ENCODE measurements at regions not wholly inside any gene's neighbourhood (a gene's known extent, or its start where the extent isn't known, plus 50 kb on each side); places are given as distances from the start of the nearest gene placed in this dataset.

- intact Hi-C loops (cut with DNase I): no loop called here
- Histone ChIP-seq H3K27me3 (replicated peaks; ENCODE audit: insufficient read depth) (no peaks in the 10 kb centered on the region), H3K9me3 (no peaks in the 10 kb centered on the region), H3K4me1 (replicated peaks) (no peaks in the 10 kb centered on the region), H3K27ac (no peak overlapping the region), H3K36me3 (no peaks in the 10 kb centered on the region), H3K4me3 (no peak overlapping the region)
- DNase-seq (ENCODE audit: low spot score): no peak
- no peak for TF ChIP-seq POLR2A (IDR thresholded peaks at IDR 0.05)
- TF ChIP-seq POLR2AphosphoS5 (IDR thresholded peaks at IDR 0.05): no peak
- 62% methylated on average over 2 of the region's 2 CpGs for WGBS
Measured at GRCh38 chr13:83340170-83340569, 542.1 kb downstream of the SLITRK1 start.

DNA sequence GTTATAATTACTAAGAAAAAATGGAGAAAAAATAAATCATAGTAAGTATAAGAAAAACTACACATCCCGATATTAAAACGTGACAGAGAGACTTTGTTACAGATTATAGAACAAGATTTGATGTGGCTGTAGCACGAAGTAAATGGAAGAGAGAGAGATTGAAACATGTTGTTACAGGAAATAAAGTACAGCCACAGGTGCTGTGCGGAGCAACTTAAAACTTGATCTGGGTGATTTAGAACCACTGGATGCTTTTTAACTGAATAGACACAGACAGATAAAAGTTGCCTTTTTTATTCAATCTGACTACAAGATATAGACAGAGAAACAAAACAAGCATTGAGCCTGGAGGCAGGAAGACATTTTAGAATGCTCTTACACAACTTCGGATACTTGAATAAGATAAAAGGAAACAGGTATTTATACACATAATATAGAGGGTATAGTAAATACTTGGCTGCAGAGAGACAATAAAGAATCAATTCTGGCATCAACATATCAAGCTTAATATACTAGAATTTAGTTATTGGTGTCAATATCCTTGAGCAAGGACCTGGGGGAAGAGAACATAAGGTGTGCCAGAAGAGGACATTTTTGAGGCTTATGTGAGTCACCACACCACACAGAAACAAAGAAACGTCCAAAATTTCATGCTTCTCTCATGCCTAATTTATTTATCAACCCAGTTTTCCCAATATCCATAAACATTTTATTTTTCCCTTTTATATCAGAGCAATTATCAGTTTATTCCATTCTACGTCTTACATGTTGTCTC lies 548.5 kb downstream of the SLITRK1 start:
- no peak overlapping the region for H3K4me3 ChIP-seq
- no peaks in the 10 kb centered on the region for H3K4me1 ChIP-seq (replicated peaks)
- no peak for TF ChIP-seq CTCF (IDR thresholded peaks at IDR 0.05)
- TF ChIP-seq POLR2A (IDR thresholded peaks at IDR 0.05): no peak
- H3K9me3 ChIP-seq: no peaks in the 10 kb centered on the region
- no peaks in the 10 kb centered on the region for H3K27me3 ChIP-seq (replicated peaks; ENCODE audit: insufficient read depth)
- H3K27ac ChIP-seq: no peak overlapping the region
- no peaks in the 10 kb centered on the region for H3K36me3 ChIP-seq
- 52% methylated on average over 7 of the region's 7 CpGs for WGBS
- DNase-seq (ENCODE audit: low spot score): no peak
- intact Hi-C loops (cut with DNase I): no loop called here

GRCh38 chr13:83332751-83333150 lies 549.5 kb downstream of the SLITRK1 start:
- Histone ChIP-seq H3K4me1 (replicated peaks) (no peaks in the 10 kb centered on the region), H3K4me3 (no peak overlapping the region), H3K27me3 (replicated peaks; ENCODE audit: insufficient read depth) (no peaks in the 10 kb centered on the region), H3K9me3 (no peaks in the 10 kb centered on the region), H3K36me3 (no peaks in the 10 kb centered on the region), H3K27ac (no peak overlapping the region)
- WGBS: 72% methylated on average over 3 of the region's 3 CpGs
- intact Hi-C loops (cut with DNase I): no loop called here
- TF ChIP-seq POLR2A (IDR thresholded peaks at IDR 0.05): no peak
- TF ChIP-seq CTCF (IDR thresholded peaks at IDR 0.05): no peak
- TF ChIP-seq POLR2AphosphoS5 (IDR thresholded peaks at IDR 0.05): no peak
- no peak for DNase-seq (ENCODE audit: low spot score)

- Histone ChIP-seq H3K36me3 (no peaks in the 10 kb centered on the region), H3K27me3 (replicated peaks; ENCODE audit: insufficient read depth) (no peaks in the 10 kb centered on the region), H3K4me1 (replicated peaks) (no peaks in the 10 kb centered on the region), H3K9me3 (no peaks in the 10 kb centered on the region), H3K4me3 (no peak overlapping the region), H3K27ac (no peak overlapping the region)
- intact Hi-C loops (cut with DNase I): no loop called here
- 43% methylated on average over 5 of the region's 5 CpGs for WGBS
- DNase-seq (ENCODE audit: low spot score): no peak
- no peak for TF ChIP-seq POLR2A (IDR thresholded peaks at IDR 0.05)
- no peak for TF ChIP-seq CTCF (IDR thresholded peaks at IDR 0.05)
- TF ChIP-seq POLR2AphosphoS5 (IDR thresholded peaks at IDR 0.05): no peak
Measured at GRCh38 chr13:83327091-83327490, 555.2 kb downstream of the SLITRK1 start.

GRCh38 chr13:83325125-83325853 lies 557.0 kb downstream of the SLITRK1 start:
- Histone ChIP-seq H3K9me3 (no peaks in the 10 kb centered on the region), H3K4me3 (no peak overlapping the region), H3K27me3 (replicated peaks; ENCODE audit: insufficient read depth) (no peaks in the 10 kb centered on the region), H3K27ac (no peak overlapping the region), H3K36me3 (no peaks in the 10 kb centered on the region), H3K4me1 (replicated peaks) (no peaks in the 10 kb centered on the region)
- no peak for DNase-seq (ENCODE audit: low spot score)
- WGBS: 69% methylated on average over 2 of the region's 2 CpGs
- TF ChIP-seq POLR2A (IDR thresholded peaks at IDR 0.05) (no peak), CTCF (IDR thresholded peaks at IDR 0.05) (no peak), POLR2AphosphoS5 (IDR thresholded peaks at IDR 0.05) (no peak)
- intact Hi-C loops (cut with DNase I): no loop called here
